Left lung (tissue), 4 donors: ENCODE measurements at regions not wholly inside any gene's neighbourhood (a gene's known extent, or its start where the extent isn't known, plus 50 kb on each side); places are given as distances from the start of the nearest gene placed in this dataset.

ENCODE experiments used
- ATAC-seq: fragments of 200-7000 bp; cut with Tn5 transposase; one replicate; pipeline ENCODE4 v1.9.1; 2020; ENCODE audit warnings: moderate library complexity
- DNase-seq, 4 donors: peaks; one replicate each; pipeline ENCODE4 v3.0.0-alpha.2; 2013 to 2020
- H3K27ac ChIP-seq, 2 donors: fragments of 200-600 bp; sonication (generic) in 1 of 2; one replicate each; pipeline versions ENCODE4 v1.5.0 to v1.8.0; 2020 to 2021
- H3K27me3 ChIP-seq, 2 donors: fragments of 200-600 bp; sonication (generic) in 1 of 2; one replicate each; pipeline versions ENCODE4 v1.5.0 to v1.8.0; 2020 to 2021
- H3K36me3 ChIP-seq, 2 donors: fragments of 200-600 bp; sonication (generic) in 1 of 2; one replicate each; pipeline versions ENCODE4 v1.5.0 to v1.8.0; 2020 to 2021
- H3K4me1 ChIP-seq, 2 donors: fragments of 200-600 bp; one replicate each; pipeline ENCODE4 v1.8.0; 2021
- H3K4me3 ChIP-seq, 2 donors: fragments of 200-600 bp; sonication (generic) in 1 of 2; one replicate each; pipeline versions ENCODE4 v1.5.0 to v1.8.0; 2020 to 2021; ENCODE audit warnings: mild to moderate bottlenecking in 1 of 2
- H3K9me3 ChIP-seq, 2 donors: fragments of 200-600 bp; sonication (generic) in 1 of 2; one replicate each; pipeline versions ENCODE4 v1.5.0 to v1.8.0; 2020 to 2021
- intact Hi-C, 2 donors: fragments of 100-400 bp; cut with DNase I; formaldehyde crosslinking; loops; one replicate each; pipeline versions ENCODE4 v1.11.2 to v1.14.2; 2022
- TF ChIP-seq, protein P1 (sequence below), 2 donors: fragments of 200-600 bp; sonication (generic) in 1 of 2; IDR thresholded peaks; one replicate each; pipeline versions ENCODE4 v1.5.0 to v1.8.0; 2021; ENCODE audit warnings: antibody characterized with exemption in 2 of 2
- donor health status: DM: no; HTN: yes; CAD: no.
- donor health status: DM: no; HTN: no; CAD: no.

- Histone ChIP-seq H3K27me3 (peaks cover 0 to 17% of the 10 kb centered on the region in 2 donors), H3K4me1 (no peaks in the 10 kb centered on the region), H3K9me3 (no peaks in the 10 kb centered on the region), H3K4me3 (no peak overlapping the region), H3K36me3 (no peaks in the 10 kb centered on the region), H3K27ac (no peak overlapping the region)
- no peak for ATAC-seq
- DNase-seq, result no peak
- intact Hi-C loops, result no loop called here
- TF ChIP-seq, protein P1, sequence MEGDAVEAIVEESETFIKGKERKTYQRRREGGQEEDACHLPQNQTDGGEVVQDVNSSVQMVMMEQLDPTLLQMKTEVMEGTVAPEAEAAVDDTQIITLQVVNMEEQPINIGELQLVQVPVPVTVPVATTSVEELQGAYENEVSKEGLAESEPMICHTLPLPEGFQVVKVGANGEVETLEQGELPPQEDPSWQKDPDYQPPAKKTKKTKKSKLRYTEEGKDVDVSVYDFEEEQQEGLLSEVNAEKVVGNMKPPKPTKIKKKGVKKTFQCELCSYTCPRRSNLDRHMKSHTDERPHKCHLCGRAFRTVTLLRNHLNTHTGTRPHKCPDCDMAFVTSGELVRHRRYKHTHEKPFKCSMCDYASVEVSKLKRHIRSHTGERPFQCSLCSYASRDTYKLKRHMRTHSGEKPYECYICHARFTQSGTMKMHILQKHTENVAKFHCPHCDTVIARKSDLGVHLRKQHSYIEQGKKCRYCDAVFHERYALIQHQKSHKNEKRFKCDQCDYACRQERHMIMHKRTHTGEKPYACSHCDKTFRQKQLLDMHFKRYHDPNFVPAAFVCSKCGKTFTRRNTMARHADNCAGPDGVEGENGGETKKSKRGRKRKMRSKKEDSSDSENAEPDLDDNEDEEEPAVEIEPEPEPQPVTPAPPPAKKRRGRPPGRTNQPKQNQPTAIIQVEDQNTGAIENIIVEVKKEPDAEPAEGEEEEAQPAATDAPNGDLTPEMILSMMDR (IDR thresholded peaks at IDR 0.05), result no peak
Measured at GRCh38 chr16:55008836-55009510, 78.3 kb downstream of the IRX5 start.

DNA sequence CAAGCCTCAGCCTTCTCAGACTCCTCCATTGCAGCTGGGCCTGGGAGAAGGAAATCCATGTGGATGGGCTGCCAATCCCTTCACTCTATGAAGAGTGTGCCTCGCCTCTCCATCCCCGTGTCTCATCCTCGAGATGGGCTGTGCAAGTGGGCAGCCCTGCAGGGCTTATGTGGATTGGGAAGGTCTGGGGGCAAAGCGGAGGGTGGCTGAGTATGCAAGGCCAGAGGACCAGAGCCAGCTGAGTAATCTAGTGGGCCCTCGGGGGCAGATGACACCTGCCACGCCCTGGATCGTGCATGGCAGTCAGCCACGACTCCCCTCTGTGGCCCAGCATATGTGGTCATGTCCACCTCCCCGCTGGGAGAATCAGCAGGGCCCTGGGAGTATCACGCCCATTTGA lies 78.9 kb downstream of the IRX5 start:
- TF ChIP-seq, protein P1 (IDR thresholded peaks at IDR 0.05), result no peak
- Histone ChIP-seq H3K4me3 (no peak overlapping the region), H3K27ac (no peak overlapping the region), H3K36me3 (no peaks in the 10 kb centered on the region), H3K4me1 (no peaks in the 10 kb centered on the region), H3K9me3 (no peaks in the 10 kb centered on the region), H3K27me3 (peaks cover 0 to 16% of the 10 kb centered on the region in 2 donors)
- no peak for DNase-seq
- intact Hi-C loops, result no loop called here
- ATAC-seq, result no peak

- DNase-seq (no peak), ATAC-seq (no peak)
- intact Hi-C loops, result no loop called here
- Histone ChIP-seq H3K27ac (no peak overlapping the region), H3K36me3 (no peaks in the 10 kb centered on the region), H3K4me1 (no peaks in the 10 kb centered on the region), H3K4me3 (no peak overlapping the region), H3K9me3 (no peaks in the 10 kb centered on the region), H3K27me3 (peaks cover 0 to 16% of the 10 kb centered on the region in 2 donors)
- TF ChIP-seq, protein P1 (IDR thresholded peaks at IDR 0.05), result no peak
Measured at GRCh38 chr16:55010492-55011160, 80.0 kb downstream of the IRX5 start.

DNA sequence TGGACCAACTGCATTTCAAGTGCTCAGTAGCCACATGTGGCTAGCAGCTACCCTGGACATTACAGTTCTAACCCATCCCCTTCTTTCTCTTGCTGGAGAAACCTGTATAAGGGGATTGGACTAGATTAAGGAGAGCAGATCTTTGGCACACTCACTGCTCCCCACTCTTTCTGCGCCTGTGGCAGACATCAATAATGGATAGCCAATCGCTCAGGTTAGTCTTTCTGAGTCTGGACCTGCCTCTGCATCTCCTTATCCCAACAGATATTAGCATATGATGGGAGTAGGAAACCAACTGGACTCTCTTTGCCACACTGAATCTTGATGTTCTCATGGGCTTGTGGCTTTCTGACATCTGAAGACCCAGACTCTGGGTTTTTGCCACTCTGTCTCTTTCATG lies 81.7 kb downstream of the IRX5 start:
- H3K36me3 ChIP-seq, result no peaks in the 10 kb centered on the region
- no peaks in the 10 kb centered on the region for H3K9me3 ChIP-seq
- H3K4me1 ChIP-seq, result no peaks in the 10 kb centered on the region
- DNase-seq (no peak), ATAC-seq (no peak)
- H3K4me3 ChIP-seq, result no peak overlapping the region
- peaks cover 0 to 22% of the 10 kb centered on the region in 2 donors for H3K27me3 ChIP-seq
- TF ChIP-seq, protein P1 (IDR thresholded peaks at IDR 0.05), result no peak
- H3K27ac ChIP-seq, result no peak overlapping the region
- intact Hi-C loops, result no loop called here

GRCh38 chr16:55012793-55013192 lies 82.1 kb downstream of the IRX5 start:
- no peaks in the 10 kb centered on the region for H3K9me3 ChIP-seq
- TF ChIP-seq, protein P1 (IDR thresholded peaks at IDR 0.05), result no peak

More at GRCh38 chr16:55012793-55013192, 82.1 kb downstream of the IRX5 start:
- Histone ChIP-seq H3K27ac (no peak overlapping the region), H3K4me3 (no peak overlapping the region), H3K27me3 (peaks cover 0 to 18% of the 10 kb centered on the region in 2 donors), H3K4me1 (no peaks in the 10 kb centered on the region), H3K36me3 (no peaks in the 10 kb centered on the region)
- DNase-seq (no peak), ATAC-seq (no peak)
- intact Hi-C loops, result no loop called here
